ENCODE measurements at regions not wholly inside any gene's neighbourhood (a gene's known extent, or its start where the extent isn't known, plus 50 kb on each side); places are given as distances from the start of the nearest gene placed in this dataset.

GRCh38 chr5:162520878-162521277 is 453.3 kb downstream of the GABRG2 start:
- no peaks in the 10 kb centered on the region for H3K36me3 ChIP-seq (ENCODE audit: control insufficient read depth, insufficient read depth, low read length)
- no peak overlapping the region for H3K27ac ChIP-seq (ENCODE audit: low read depth, low read length)

GRCh38 chr5:162529209-162529608 is 461.6 kb downstream of the GABRG2 start:
- no peak overlapping the region for H3K4me3 ChIP-seq (ENCODE audit: low read depth, low read length)
- no peak overlapping the region for H3K27ac ChIP-seq (ENCODE audit: low read depth, low read length)
- 0 out of 2 replicates have a peak, but pooled peaks cover 3% of the 10 kb centered on the region for H3K9me3 ChIP-seq (ENCODE audit: control insufficient read depth, insufficient read depth, low read depth, low read length)
- no peaks in the 10 kb centered on the region for H3K4me1 ChIP-seq (ENCODE audit: control insufficient read depth, insufficient read depth, low read length)
- no peaks in the 10 kb centered on the region for H3K36me3 ChIP-seq (ENCODE audit: control insufficient read depth, insufficient read depth, low read length)
- no peaks in the 10 kb centered on the region for H3K27me3 ChIP-seq (ENCODE audit: control insufficient read depth, insufficient read depth, low read length)
- no peak overlapping the region for H3K9ac ChIP-seq (ENCODE audit: low read length)

More at GRCh38 chr5:162520878-162521277, 453.3 kb downstream of the GABRG2 start:
- H3K27me3 ChIP-seq (ENCODE audit: control insufficient read depth, insufficient read depth, low read length): no peaks in the 10 kb centered on the region
- H3K9me3 ChIP-seq (ENCODE audit: control insufficient read depth, insufficient read depth, low read depth, low read length): no peaks in the 10 kb centered on the region
- H3K4me3 ChIP-seq (ENCODE audit: low read depth, low read length): no peak overlapping the region
- H3K9ac ChIP-seq (ENCODE audit: low read length): no peak overlapping the region
- no peaks in the 10 kb centered on the region for H3K4me1 ChIP-seq (ENCODE audit: control insufficient read depth, insufficient read depth, low read length)

- H3K4me1 ChIP-seq (ENCODE audit: control insufficient read depth, insufficient read depth, low read length): no peaks in the 10 kb centered on the region
- no peaks in the 10 kb centered on the region for H3K27me3 ChIP-seq (ENCODE audit: control insufficient read depth, insufficient read depth, low read length)
- no peak overlapping the region for H3K27ac ChIP-seq (ENCODE audit: low read depth, low read length)
- H3K4me3 ChIP-seq (ENCODE audit: low read depth, low read length): no peak overlapping the region
- 0 out of 2 replicates have a peak, but pooled peaks cover 3% of the 10 kb centered on the region for H3K9me3 ChIP-seq (ENCODE audit: control insufficient read depth, insufficient read depth, low read depth, low read length)
- H3K9ac ChIP-seq (ENCODE audit: low read length): no peak overlapping the region
- H3K36me3 ChIP-seq (ENCODE audit: control insufficient read depth, insufficient read depth, low read length): no peaks in the 10 kb centered on the region
Measured at GRCh38 chr5:162529886-162530285, 462.3 kb downstream of the GABRG2 start.

GRCh38 chr5:162543437-162543836 is 475.9 kb downstream of the GABRG2 start:
- no peak overlapping the region for H3K9ac ChIP-seq (ENCODE audit: low read length)
- H3K27ac ChIP-seq (ENCODE audit: low read depth, low read length): no peak overlapping the region
- no peaks in the 10 kb centered on the region for H3K36me3 ChIP-seq (ENCODE audit: control insufficient read depth, insufficient read depth, low read length)
- H3K27me3 ChIP-seq (ENCODE audit: control insufficient read depth, insufficient read depth, low read length): no peaks in the 10 kb centered on the region
- peaks cover 3% of the 10 kb centered on the region; the same call in 1 of the 2 replicates for H3K9me3 ChIP-seq (ENCODE audit: control insufficient read depth, insufficient read depth, low read depth, low read length)
- H3K4me1 ChIP-seq (ENCODE audit: control insufficient read depth, insufficient read depth, low read length): no peaks in the 10 kb centered on the region
- H3K4me3 ChIP-seq (ENCODE audit: low read depth, low read length): no peak overlapping the region

GRCh38 chr5:162544905-162545304 is 477.3 kb downstream of the GABRG2 start:
- Histone ChIP-seq H3K9me3 (ENCODE audit: control insufficient read depth, insufficient read depth, low read depth, low read length) (peaks cover 7% of the 10 kb centered on the region; the same call in 1 of the 2 replicates), H3K27ac (ENCODE audit: low read depth, low read length) (no peak overlapping the region), H3K27me3 (ENCODE audit: control insufficient read depth, insufficient read depth, low read length) (no peaks in the 10 kb centered on the region), H3K36me3 (ENCODE audit: control insufficient read depth, insufficient read depth, low read length) (no peaks in the 10 kb centered on the region), H3K4me3 (ENCODE audit: low read depth, low read length) (no peak overlapping the region), H3K4me1 (ENCODE audit: control insufficient read depth, insufficient read depth, low read length) (no peaks in the 10 kb centered on the region), H3K9ac (ENCODE audit: low read length) (no peak overlapping the region)

GRCh38 chr5:162550236-162550635 is 482.7 kb downstream of the GABRG2 start:
- H3K27me3 ChIP-seq (ENCODE audit: control insufficient read depth, insufficient read depth, low read length): no peaks in the 10 kb centered on the region

GRCh38 chr5:162558120-162558519 is 490.5 kb downstream of the GABRG2 start:
- Histone ChIP-seq H3K9me3 (ENCODE audit: control insufficient read depth, insufficient read depth, low read depth, low read length) (no peaks in the 10 kb centered on the region), H3K36me3 (ENCODE audit: control insufficient read depth, insufficient read depth, low read length) (no peaks in the 10 kb centered on the region), H3K9ac (ENCODE audit: low read length) (no peak overlapping the region), H3K4me3 (ENCODE audit: low read depth, low read length) (no peak overlapping the region), H3K27ac (ENCODE audit: low read depth, low read length) (no peak overlapping the region), H3K4me1 (ENCODE audit: control insufficient read depth, insufficient read depth, low read length) (no peaks in the 10 kb centered on the region), H3K27me3 (ENCODE audit: control insufficient read depth, insufficient read depth, low read length) (no peaks in the 10 kb centered on the region)

More at GRCh38 chr5:162550236-162550635, 482.7 kb downstream of the GABRG2 start:
- H3K36me3 ChIP-seq (ENCODE audit: control insufficient read depth, insufficient read depth, low read length): no peaks in the 10 kb centered on the region
- H3K4me1 ChIP-seq (ENCODE audit: control insufficient read depth, insufficient read depth, low read length): no peaks in the 10 kb centered on the region
- H3K9ac ChIP-seq (ENCODE audit: low read length): no peak overlapping the region
- no peak overlapping the region for H3K27ac ChIP-seq (ENCODE audit: low read depth, low read length)
- no peak overlapping the region for H3K4me3 ChIP-seq (ENCODE audit: low read depth, low read length)
- H3K9me3 ChIP-seq (ENCODE audit: control insufficient read depth, insufficient read depth, low read depth, low read length): peaks cover 7% of the 10 kb centered on the region; the same call in 1 of the 2 replicates

GRCh38 chr5:162567644-162568043 is 500.1 kb downstream of the GABRG2 start:
- no peaks in the 10 kb centered on the region for H3K9me3 ChIP-seq (ENCODE audit: control insufficient read depth, insufficient read depth, low read depth, low read length)
- H3K4me3 ChIP-seq (ENCODE audit: low read depth, low read length): no peak overlapping the region
- no peak overlapping the region for H3K27ac ChIP-seq (ENCODE audit: low read depth, low read length)
- H3K27me3 ChIP-seq (ENCODE audit: control insufficient read depth, insufficient read depth, low read length): no peaks in the 10 kb centered on the region
- no peaks in the 10 kb centered on the region for H3K4me1 ChIP-seq (ENCODE audit: control insufficient read depth, insufficient read depth, low read length)
- H3K36me3 ChIP-seq (ENCODE audit: control insufficient read depth, insufficient read depth, low read length): no peaks in the 10 kb centered on the region
- H3K9ac ChIP-seq (ENCODE audit: low read length): no peak overlapping the region

- H3K9ac ChIP-seq (ENCODE audit: low read length): no peak overlapping the region
- H3K4me1 ChIP-seq (ENCODE audit: control insufficient read depth, insufficient read depth, low read length): no peaks in the 10 kb centered on the region
- no peaks in the 10 kb centered on the region for H3K27me3 ChIP-seq (ENCODE audit: control insufficient read depth, insufficient read depth, low read length)
- H3K9me3 ChIP-seq (ENCODE audit: control insufficient read depth, insufficient read depth, low read depth, low read length): 0 out of 2 replicates have a peak, but pooled peaks cover 2% of the 10 kb centered on the region
- no peak overlapping the region for H3K27ac ChIP-seq (ENCODE audit: low read depth, low read length)
- no peak overlapping the region for H3K4me3 ChIP-seq (ENCODE audit: low read depth, low read length)
- H3K36me3 ChIP-seq (ENCODE audit: control insufficient read depth, insufficient read depth, low read length): no peaks in the 10 kb centered on the region
Measured at GRCh38 chr5:162573758-162574157, 506.2 kb downstream of the GABRG2 start.

- Histone ChIP-seq H3K4me3 (ENCODE audit: low read depth, low read length) (no peak overlapping the region), H3K36me3 (ENCODE audit: control insufficient read depth, insufficient read depth, low read length) (no peaks in the 10 kb centered on the region), H3K9ac (ENCODE audit: low read length) (no peak overlapping the region), H3K9me3 (ENCODE audit: control insufficient read depth, insufficient read depth, low read depth, low read length) (peaks cover 10% of the 10 kb centered on the region), H3K4me1 (ENCODE audit: control insufficient read depth, insufficient read depth, low read length) (no peaks in the 10 kb centered on the region), H3K27ac (ENCODE audit: low read depth, low read length) (no peak overlapping the region), H3K27me3 (ENCODE audit: control insufficient read depth, insufficient read depth, low read length) (no peaks in the 10 kb centered on the region)
Measured at GRCh38 chr5:162591724-162592123, 524.2 kb downstream of the GABRG2 start.

- Histone ChIP-seq H3K4me3 (ENCODE audit: low read depth, low read length) (no peak overlapping the region), H3K4me1 (ENCODE audit: control insufficient read depth, insufficient read depth, low read length) (no peaks in the 10 kb centered on the region), H3K9ac (ENCODE audit: low read length) (no peak overlapping the region), H3K9me3 (ENCODE audit: control insufficient read depth, insufficient read depth, low read depth, low read length) (peaks cover 10% of the 10 kb centered on the region), H3K27me3 (ENCODE audit: control insufficient read depth, insufficient read depth, low read length) (no peaks in the 10 kb centered on the region), H3K27ac (ENCODE audit: low read depth, low read length) (no peak overlapping the region), H3K36me3 (ENCODE audit: control insufficient read depth, insufficient read depth, low read length) (no peaks in the 10 kb centered on the region)
Measured at GRCh38 chr5:162593881-162594280, 526.3 kb downstream of the GABRG2 start.

Data from HUES6 (cell line).